ENCODE measurements at regions not wholly inside any gene's neighbourhood (a gene's known extent, or its start where the extent isn't known, plus 50 kb on each side); places are given as distances from the start of the nearest gene placed in this dataset.

GRCh38 chr13:59483501-59484145 is 680.1 kb downstream of the DIAPH3 start:
- DNase-seq (no peak), ATAC-seq (ENCODE audit: low read depth in 2 of 2) (no peak)
- H3K36me3 ChIP-seq (ENCODE audit: control insufficient read depth, insufficient read depth, low read length) = no peaks in the 10 kb centered on the region
- no peak overlapping the region for H3K27ac Mint-ChIP-seq
- no peaks in the 10 kb centered on the region for H3K4me1 Mint-ChIP-seq
- H3K4me1 ChIP-seq (ENCODE audit: control insufficient read depth, insufficient read depth, low read length, poor library complexity, severe bottlenecking) = no peaks in the 10 kb centered on the region
- H3K27me3 Mint-ChIP-seq = peaks cover 5% of the 10 kb centered on the region
- no peaks in the 10 kb centered on the region for H3K36me3 Mint-ChIP-seq
- no peak overlapping the region for H3K4me3 Mint-ChIP-seq
- peaks cover 0 to 1% (median 0%) of the 10 kb centered on the region in 7 donors for H3K9me3 Mint-ChIP-seq
- H3K27me3 ChIP-seq (ENCODE audit: control insufficient read depth, insufficient read depth, low read length) = no peaks in the 10 kb centered on the region
- no peak overlapping the region for H3K4me3 ChIP-seq (ENCODE audit: low read depth, low read length)
- no peak overlapping the region for H3K27ac ChIP-seq (ENCODE audit: insufficient read depth, low read length, poor library complexity, severe bottlenecking)
- no peaks in the 10 kb centered on the region for H3K9me3 ChIP-seq (ENCODE audit: control insufficient read depth in 2 of 2, low read length in 2 of 2)

- Histone ChIP-seq H3K27ac (ENCODE audit: insufficient read depth, low read length, poor library complexity, severe bottlenecking) (no peak overlapping the region), H3K27me3 (ENCODE audit: control insufficient read depth, insufficient read depth, low read length) (no peaks in the 10 kb centered on the region), H3K9me3 (ENCODE audit: control insufficient read depth in 2 of 2, low read length in 2 of 2) (no peaks in the 10 kb centered on the region), H3K4me1 (ENCODE audit: control insufficient read depth, insufficient read depth, low read length, poor library complexity, severe bottlenecking) (no peaks in the 10 kb centered on the region), H3K36me3 (ENCODE audit: control insufficient read depth, insufficient read depth, low read length) (no peaks in the 10 kb centered on the region), H3K4me3 (ENCODE audit: low read depth, low read length) (no peak overlapping the region)
- peaks cover 0 to 1% (median 0%) of the 10 kb centered on the region in 7 donors for H3K9me3 Mint-ChIP-seq
- ATAC-seq (ENCODE audit: low read depth in 2 of 2) = no peak
- H3K27ac Mint-ChIP-seq = no peak overlapping the region
- H3K4me3 Mint-ChIP-seq = no peak overlapping the region
- peaks cover 5% of the 10 kb centered on the region for H3K27me3 Mint-ChIP-seq
- DNase-seq = no peak
- no peaks in the 10 kb centered on the region for H3K4me1 Mint-ChIP-seq
- no peaks in the 10 kb centered on the region for H3K36me3 Mint-ChIP-seq
These were observed 675.8 kb downstream of the DIAPH3 start for GRCh38 chr13:59487883-59488282.

- Histone ChIP-seq H3K36me3 (ENCODE audit: control insufficient read depth, insufficient read depth, low read length) (no peaks in the 10 kb centered on the region), H3K27me3 (ENCODE audit: control insufficient read depth, insufficient read depth, low read length) (no peaks in the 10 kb centered on the region), H3K27ac (ENCODE audit: insufficient read depth, low read length, poor library complexity, severe bottlenecking) (no peak overlapping the region), H3K4me1 (ENCODE audit: control insufficient read depth, insufficient read depth, low read length, poor library complexity, severe bottlenecking) (no peaks in the 10 kb centered on the region), H3K4me3 (ENCODE audit: low read depth, low read length) (no peak overlapping the region), H3K9me3 (ENCODE audit: control insufficient read depth in 2 of 2, low read length in 2 of 2) (no peaks in the 10 kb centered on the region)
- Mint-ChIP-seq H3K4me3 (no peak overlapping the region), H3K36me3 (no peaks in the 10 kb centered on the region), H3K9me3 (peaks cover 0 to 1% (median 0%) of the 10 kb centered on the region in 7 donors), H3K27me3 (peaks cover 5% of the 10 kb centered on the region), H3K27ac (no peak overlapping the region), H3K4me1 (no peaks in the 10 kb centered on the region)
- DNase-seq = no peak
- no peak for ATAC-seq (ENCODE audit: low read depth in 2 of 2)
These were observed 675.3 kb downstream of the DIAPH3 start for GRCh38 chr13:59488436-59488835.

GRCh38 chr13:59490651-59491050 is 673.1 kb downstream of the DIAPH3 start:
- ATAC-seq (ENCODE audit: low read depth in 2 of 2) = no peak
- Mint-ChIP-seq H3K36me3 (no peaks in the 10 kb centered on the region), H3K4me3 (no peak overlapping the region), H3K4me1 (no peaks in the 10 kb centered on the region), H3K27me3 (peaks cover 5% of the 10 kb centered on the region), H3K27ac (no peak overlapping the region), H3K9me3 (peaks cover 0 to 1% (median 0%) of the 10 kb centered on the region in 7 donors)
- no peaks in the 10 kb centered on the region for H3K27me3 ChIP-seq (ENCODE audit: control insufficient read depth, insufficient read depth, low read length)
- DNase-seq = no peak
- H3K27ac ChIP-seq (ENCODE audit: insufficient read depth, low read length, poor library complexity, severe bottlenecking) = no peak overlapping the region
- no peaks in the 10 kb centered on the region for H3K9me3 ChIP-seq (ENCODE audit: control insufficient read depth in 2 of 2, low read length in 2 of 2)
- H3K4me1 ChIP-seq (ENCODE audit: control insufficient read depth, insufficient read depth, low read length, poor library complexity, severe bottlenecking) = no peaks in the 10 kb centered on the region
- no peaks in the 10 kb centered on the region for H3K36me3 ChIP-seq (ENCODE audit: control insufficient read depth, insufficient read depth, low read length)
- H3K4me3 ChIP-seq (ENCODE audit: low read depth, low read length) = no peak overlapping the region

GRCh38 chr13:59492030-59492636 is 671.6 kb downstream of the DIAPH3 start:
- H3K27me3 Mint-ChIP-seq = peaks cover 5% of the 10 kb centered on the region
- H3K36me3 Mint-ChIP-seq = no peaks in the 10 kb centered on the region
- no peak overlapping the region for H3K27ac Mint-ChIP-seq

GRCh38 chr13:59493436-59493965 is 670.2 kb downstream of the DIAPH3 start:
- Histone ChIP-seq H3K9me3 (ENCODE audit: control insufficient read depth in 2 of 2, low read length in 2 of 2) (no peaks in the 10 kb centered on the region), H3K27ac (ENCODE audit: insufficient read depth, low read length, poor library complexity, severe bottlenecking) (no peak overlapping the region), H3K27me3 (ENCODE audit: control insufficient read depth, insufficient read depth, low read length) (no peaks in the 10 kb centered on the region), H3K4me3 (ENCODE audit: low read depth, low read length) (no peak overlapping the region), H3K4me1 (ENCODE audit: control insufficient read depth, insufficient read depth, low read length, poor library complexity, severe bottlenecking) (no peaks in the 10 kb centered on the region), H3K36me3 (ENCODE audit: control insufficient read depth, insufficient read depth, low read length) (no peaks in the 10 kb centered on the region)
- H3K4me1 Mint-ChIP-seq = no peaks in the 10 kb centered on the region
- ATAC-seq (ENCODE audit: low read depth in 2 of 2) (no peak), DNase-seq (peak in 1 of 3 donors; percentile 3)
- no peaks in the 10 kb centered on the region for H3K36me3 Mint-ChIP-seq
- H3K4me3 Mint-ChIP-seq = no peak overlapping the region
- no peak overlapping the region for H3K27ac Mint-ChIP-seq
- H3K27me3 Mint-ChIP-seq = no peaks in the 10 kb centered on the region
- peaks cover 0 to 3% (median 0%) of the 10 kb centered on the region in 7 donors for H3K9me3 Mint-ChIP-seq

More at GRCh38 chr13:59492030-59492636, 671.6 kb downstream of the DIAPH3 start:
- no peak overlapping the region for H3K4me3 ChIP-seq (ENCODE audit: low read depth, low read length)
- Mint-ChIP-seq H3K9me3 (peaks cover 0 to 1% (median 0%) of the 10 kb centered on the region in 7 donors), H3K4me3 (no peak overlapping the region), H3K4me1 (no peaks in the 10 kb centered on the region)
- H3K27me3 ChIP-seq (ENCODE audit: control insufficient read depth, insufficient read depth, low read length) = no peaks in the 10 kb centered on the region
- no peak for DNase-seq
- no peaks in the 10 kb centered on the region for H3K9me3 ChIP-seq (ENCODE audit: control insufficient read depth in 2 of 2, low read length in 2 of 2)
- no peaks in the 10 kb centered on the region for H3K4me1 ChIP-seq (ENCODE audit: control insufficient read depth, insufficient read depth, low read length, poor library complexity, severe bottlenecking)
- no peak for ATAC-seq (ENCODE audit: low read depth in 2 of 2)
- H3K36me3 ChIP-seq (ENCODE audit: control insufficient read depth, insufficient read depth, low read length) = no peaks in the 10 kb centered on the region
- no peak overlapping the region for H3K27ac ChIP-seq (ENCODE audit: insufficient read depth, low read length, poor library complexity, severe bottlenecking)

GRCh38 chr13:59494151-59494550 is 669.6 kb downstream of the DIAPH3 start:
- ATAC-seq (ENCODE audit: low read depth in 2 of 2) = no peak
- H3K27me3 ChIP-seq (ENCODE audit: control insufficient read depth, insufficient read depth, low read length) = no peaks in the 10 kb centered on the region
- H3K9me3 Mint-ChIP-seq = peaks cover 0 to 3% (median 0%) of the 10 kb centered on the region in 7 donors

GRCh38 chr13:59494560-59494970 is 669.2 kb downstream of the DIAPH3 start:
- H3K9me3 Mint-ChIP-seq = peaks cover 0 to 4% (median 0%) of the 10 kb centered on the region in 7 donors
- H3K27ac Mint-ChIP-seq = no peak overlapping the region
- H3K27ac ChIP-seq (ENCODE audit: insufficient read depth, low read length, poor library complexity, severe bottlenecking) = no peak overlapping the region
- H3K27me3 ChIP-seq (ENCODE audit: control insufficient read depth, insufficient read depth, low read length) = no peaks in the 10 kb centered on the region
- no peaks in the 10 kb centered on the region for H3K4me1 Mint-ChIP-seq
- no peaks in the 10 kb centered on the region for H3K4me1 ChIP-seq (ENCODE audit: control insufficient read depth, insufficient read depth, low read length, poor library complexity, severe bottlenecking)
- H3K36me3 Mint-ChIP-seq = no peaks in the 10 kb centered on the region
- no peak for ATAC-seq (ENCODE audit: low read depth in 2 of 2)
- DNase-seq = no peak
- no peaks in the 10 kb centered on the region for H3K27me3 Mint-ChIP-seq
- H3K4me3 ChIP-seq (ENCODE audit: low read depth, low read length) = no peak overlapping the region
- H3K36me3 ChIP-seq (ENCODE audit: control insufficient read depth, insufficient read depth, low read length) = no peaks in the 10 kb centered on the region
- H3K9me3 ChIP-seq (ENCODE audit: control insufficient read depth in 2 of 2, low read length in 2 of 2) = no peaks in the 10 kb centered on the region
- no peak overlapping the region for H3K4me3 Mint-ChIP-seq

More at GRCh38 chr13:59494151-59494550, 669.6 kb downstream of the DIAPH3 start:
- no peak overlapping the region for H3K27ac ChIP-seq (ENCODE audit: insufficient read depth, low read length, poor library complexity, severe bottlenecking)
- H3K27me3 Mint-ChIP-seq = no peaks in the 10 kb centered on the region
- no peaks in the 10 kb centered on the region for H3K9me3 ChIP-seq (ENCODE audit: control insufficient read depth in 2 of 2, low read length in 2 of 2)
- H3K36me3 ChIP-seq (ENCODE audit: control insufficient read depth, insufficient read depth, low read length) = no peaks in the 10 kb centered on the region
- H3K4me3 Mint-ChIP-seq = no peak overlapping the region
- no peak overlapping the region for H3K4me3 ChIP-seq (ENCODE audit: low read depth, low read length)
- no peaks in the 10 kb centered on the region for H3K36me3 Mint-ChIP-seq
- H3K27ac Mint-ChIP-seq = no peak overlapping the region
- DNase-seq = no peak
- H3K4me1 ChIP-seq (ENCODE audit: control insufficient read depth, insufficient read depth, low read length, poor library complexity, severe bottlenecking) = no peaks in the 10 kb centered on the region
- no peaks in the 10 kb centered on the region for H3K4me1 Mint-ChIP-seq
